ENCODE measurements at regions not wholly inside any gene's neighbourhood (a gene's known extent, or its start where the extent isn't known, plus 50 kb on each side); places are given as distances from the start of the nearest gene placed in this dataset.

- no peak overlapping the region for H3K4me3 ChIP-seq
- H3K9me3 ChIP-seq: no peaks in the 10 kb centered on the region
- WGBS, 2 donors: 71 to 72% methylated on average over 2 of the region's 2 CpGs
- no peaks in the 10 kb centered on the region for H3K27me3 ChIP-seq
- no peaks in the 10 kb centered on the region for H3K36me3 ChIP-seq (replicated peaks in 1 of 2; ENCODE audit: insufficient read depth in 1 of 2, low read depth in 2 of 2)
- no peak for TF ChIP-seq CTCF (IDR thresholded peaks at IDR 0.05)
- TF ChIP-seq POLR2A (IDR thresholded peaks at IDR 0.05): no peak
- intact Hi-C loops (cut with DNase I): no loop called here
- no peaks in the 10 kb centered on the region for H3K4me1 ChIP-seq
- ATAC-seq (no peak), DNase-seq (no peak)
- H3K27ac ChIP-seq: no peak overlapping the region
Measured at GRCh38 chr5:87945286-87945650, 323.4 kb downstream of the TMEM161B start.

GRCh38 chr5:87944553-87945285, 323.9 kb downstream of the TMEM161B start:
- TF ChIP-seq POLR2A (IDR thresholded peaks at IDR 0.05) (no peak), CTCF (IDR thresholded peaks at IDR 0.05) (no peak)
- H3K27me3 ChIP-seq: no peaks in the 10 kb centered on the region
- ATAC-seq (no peak), DNase-seq (peak in 1 of 4 donors; percentile 19)
- no peak overlapping the region for H3K4me3 ChIP-seq
- H3K27ac ChIP-seq: no peak overlapping the region
- H3K4me1 ChIP-seq: no peaks in the 10 kb centered on the region
- intact Hi-C loops (cut with DNase I): no loop called here
- WGBS, 2 donors: 7 to 14% methylated on average over 9 of the region's 9 CpGs
- H3K36me3 ChIP-seq (replicated peaks in 1 of 2; ENCODE audit: insufficient read depth in 1 of 2, low read depth in 2 of 2): no peaks in the 10 kb centered on the region
- no peaks in the 10 kb centered on the region for H3K9me3 ChIP-seq

GRCh38 chr5:87940775-87941174, 327.9 kb downstream of the TMEM161B start:
- H3K9me3 ChIP-seq: no peaks in the 10 kb centered on the region
- H3K4me3 ChIP-seq: no peak overlapping the region
- H3K4me1 ChIP-seq: no peaks in the 10 kb centered on the region
- DNase-seq (no peak), ATAC-seq (no peak)
- TF ChIP-seq POLR2A (IDR thresholded peaks at IDR 0.05) (no peak), CTCF (IDR thresholded peaks at IDR 0.05) (no peak)
- H3K27me3 ChIP-seq: no peaks in the 10 kb centered on the region
- 39 to 50% methylated on average over 4 of the region's 4 CpGs for WGBS, 2 donors
- intact Hi-C loops (cut with DNase I): no loop called here
- no peaks in the 10 kb centered on the region for H3K36me3 ChIP-seq (replicated peaks in 1 of 2; ENCODE audit: insufficient read depth in 1 of 2, low read depth in 2 of 2)
- H3K27ac ChIP-seq: no peak overlapping the region

- no peak for DNase-seq
- H3K27me3 ChIP-seq: no peaks in the 10 kb centered on the region
- H3K9me3 ChIP-seq: no peaks in the 10 kb centered on the region
- no peaks in the 10 kb centered on the region for H3K4me1 ChIP-seq
- H3K4me3 ChIP-seq: no peak overlapping the region
- no peak overlapping the region for H3K27ac ChIP-seq
- intact Hi-C loops (cut with DNase I): no loop called here
- no peaks in the 10 kb centered on the region for H3K36me3 ChIP-seq (replicated peaks in 1 of 2; ENCODE audit: insufficient read depth in 1 of 2, low read depth in 2 of 2)
- no peak for ATAC-seq
- no peak for TF ChIP-seq POLR2A (IDR thresholded peaks at IDR 0.05)
- no peak for TF ChIP-seq CTCF (IDR thresholded peaks at IDR 0.05)
Measured at GRCh38 chr5:87936667-87937066, 332.0 kb downstream of the TMEM161B start.

GRCh38 chr5:87924436-87924835, 344.2 kb downstream of the TMEM161B start:
- TF ChIP-seq POLR2A (IDR thresholded peaks at IDR 0.05) (no peak), CTCF (IDR thresholded peaks at IDR 0.05) (no peak)
- 22 to 28% methylated on average over 4 to 7 of the region's 7 CpGs for WGBS, 2 donors
- no peak for DNase-seq
- H3K4me1 ChIP-seq: no peaks in the 10 kb centered on the region
- intact Hi-C loops (cut with DNase I): no loop called here
- no peaks in the 10 kb centered on the region for H3K36me3 ChIP-seq (replicated peaks in 1 of 2; ENCODE audit: insufficient read depth in 1 of 2, low read depth in 2 of 2)
- no peak overlapping the region for H3K27ac ChIP-seq
- H3K4me3 ChIP-seq: no peak overlapping the region
- H3K27me3 ChIP-seq: no peaks in the 10 kb centered on the region
- no peak for ATAC-seq
- H3K9me3 ChIP-seq: no peaks in the 10 kb centered on the region

Data from body of pancreas (tissue), 4 donors.